SW 1271 (cell line): ENCODE measurements at regions not wholly inside any gene's neighbourhood (a gene's known extent, or its start where the extent isn't known, plus 50 kb on each side); places are given as distances from the start of the nearest gene placed in this dataset.
"Not testable (repeated sequence)": the region's sequence is repeated elsewhere in the genome, so short reads cannot be mapped to it uniquely, and the experiment has no call there.

Experiments
- DNase-seq, 2 experiments: peaks; one replicate each; lab custom pipeline; 2025; lab: John Stamatoyannopoulos, UW

GRCh38 chr14:86072116-86072894 lies 542.4 kb downstream of the FLRT2 start:
- DNase-seq, result no peak

DNA sequence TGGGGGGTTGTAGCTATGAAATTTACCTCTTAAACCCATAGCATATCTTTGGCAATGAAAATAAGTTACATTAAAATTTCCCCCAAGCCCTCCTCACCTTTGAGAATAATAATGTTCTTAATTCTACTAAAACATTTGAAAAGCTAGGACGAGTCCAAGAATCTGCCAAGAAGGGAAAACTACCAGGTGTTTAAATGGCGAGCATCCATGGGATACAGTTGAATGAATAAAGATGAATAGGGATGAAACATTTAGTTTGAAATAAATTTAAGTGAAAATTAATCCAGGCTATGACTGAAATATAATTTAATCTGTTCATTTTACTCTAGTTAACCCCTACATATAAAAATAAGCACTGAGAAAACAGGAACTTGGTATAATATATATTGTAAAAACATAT lies 536.7 kb downstream of the FLRT2 start:
- DNase-seq, result no peak

DNA sequence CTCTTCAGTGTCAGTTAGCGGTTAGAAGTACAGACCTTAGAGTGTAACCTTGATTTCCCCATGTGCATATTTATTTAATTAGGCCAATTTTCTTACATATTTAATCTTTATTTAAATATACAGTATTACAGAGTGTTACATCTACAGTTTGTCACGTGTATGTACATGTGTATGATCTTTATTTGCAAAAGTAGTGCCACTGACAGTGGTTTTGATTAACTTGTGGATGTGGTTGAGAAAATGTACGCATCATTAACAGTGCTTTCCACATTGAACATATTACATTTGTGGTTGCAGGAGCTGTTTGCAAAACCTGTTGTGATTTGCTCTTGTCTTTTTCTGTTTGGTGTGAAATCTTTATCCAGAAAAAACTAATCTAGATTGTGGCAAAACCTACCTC lies 535.5 kb downstream of the FLRT2 start:
- DNase-seq, result no peak

DNA sequence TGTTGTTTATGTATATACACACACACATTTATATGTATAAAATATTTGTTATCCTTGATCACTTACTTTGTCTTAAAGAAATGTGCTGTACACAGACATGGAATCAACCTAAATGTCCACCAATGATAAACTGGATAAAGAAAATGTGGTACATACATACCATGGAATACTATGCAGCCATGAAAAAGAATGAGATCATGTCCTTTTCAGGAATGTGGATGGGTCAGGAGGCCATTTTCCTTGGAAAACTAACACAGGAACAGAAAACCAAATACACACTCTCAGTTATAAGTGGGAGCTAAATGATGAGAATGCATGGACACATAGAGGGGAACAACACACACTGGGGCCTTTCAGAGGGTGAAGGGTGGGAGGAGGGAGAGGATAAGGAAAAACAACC lies 534.7 kb downstream of the FLRT2 start:
- DNase-seq, result not testable (repeated sequence)

GRCh38 chr14:86057018-86057667 lies 527.2 kb downstream of the FLRT2 start:
- DNase-seq, result peak in 1 of 2 experiments; percentile 20

- DNase-seq, result peak in 1 of 2 experiments; percentile 28
Observed at GRCh38 chr14:86055512-86056075, 525.6 kb downstream of the FLRT2 start.

- no peak for DNase-seq
Observed at GRCh38 chr14:86052868-86053267, 522.9 kb downstream of the FLRT2 start.

DNA sequence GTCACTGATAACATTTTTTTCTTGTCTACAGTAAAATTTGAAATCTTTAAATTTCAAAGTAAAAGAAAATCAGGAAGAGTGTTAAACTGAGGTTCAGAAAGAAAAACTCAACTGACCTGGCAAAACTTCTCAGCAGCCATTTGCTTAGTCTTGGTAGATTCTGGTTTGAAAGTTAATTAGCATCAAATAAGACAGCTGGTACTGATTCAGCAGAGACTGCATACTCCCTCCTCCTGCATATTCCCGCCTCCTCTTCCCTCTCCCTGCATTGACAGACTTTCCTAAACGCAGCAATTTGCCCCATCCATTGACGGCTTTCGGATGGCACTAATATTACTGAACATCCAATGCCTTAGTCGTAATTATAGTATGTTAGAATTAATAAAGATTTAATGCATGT lies 520.8 kb downstream of the FLRT2 start:
- DNase-seq, result no peak

- no peak for DNase-seq
Observed at GRCh38 chr14:86050072-86050683, 520.2 kb downstream of the FLRT2 start.

GRCh38 chr14:86039176-86039575 lies 509.2 kb downstream of the FLRT2 start:
- DNase-seq, result no peak

DNA sequence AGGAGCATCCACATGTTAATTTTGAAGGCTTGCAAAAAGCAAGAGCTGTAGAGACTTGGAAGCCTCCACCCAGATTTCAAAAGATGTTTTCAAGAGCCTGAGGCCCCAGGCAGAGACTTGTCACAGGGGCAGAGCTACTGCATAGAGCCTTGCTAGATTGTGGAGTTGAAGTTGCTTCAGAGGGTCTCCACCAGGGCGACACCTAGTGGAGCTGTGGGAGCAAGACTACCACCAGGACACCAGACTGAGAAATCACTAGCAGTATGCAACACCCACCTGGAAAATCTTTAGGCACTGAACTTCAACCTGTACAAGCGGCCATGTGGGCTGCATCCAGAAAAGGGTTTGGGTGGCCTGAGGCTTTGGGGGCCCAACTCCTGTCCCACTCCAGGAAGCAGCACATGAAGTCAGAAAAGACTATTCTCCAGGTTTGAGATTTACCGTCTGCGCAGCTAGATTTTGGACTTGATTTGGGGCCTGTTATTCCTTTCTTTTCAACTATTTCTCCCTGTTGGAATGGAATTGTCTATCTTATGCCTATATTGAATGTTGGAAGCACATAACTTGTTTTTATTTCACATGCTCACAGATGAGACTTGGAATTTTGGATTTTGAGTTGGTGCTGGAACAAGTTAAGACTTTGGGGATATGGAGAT lies 508.6 kb downstream of the FLRT2 start:
- peak in 1 of 2 experiments; percentile 41 for DNase-seq

- DNase-seq, result peak in 1 of 2 experiments; percentile 24
Observed at GRCh38 chr14:86035882-86036281, 505.9 kb downstream of the FLRT2 start.

- DNase-seq, result no peak
Observed at GRCh38 chr14:86027990-86028389, 498.0 kb downstream of the FLRT2 start.

- DNase-seq, result no peak
Observed at GRCh38 chr14:86027144-86027543, 497.2 kb downstream of the FLRT2 start.

DNA sequence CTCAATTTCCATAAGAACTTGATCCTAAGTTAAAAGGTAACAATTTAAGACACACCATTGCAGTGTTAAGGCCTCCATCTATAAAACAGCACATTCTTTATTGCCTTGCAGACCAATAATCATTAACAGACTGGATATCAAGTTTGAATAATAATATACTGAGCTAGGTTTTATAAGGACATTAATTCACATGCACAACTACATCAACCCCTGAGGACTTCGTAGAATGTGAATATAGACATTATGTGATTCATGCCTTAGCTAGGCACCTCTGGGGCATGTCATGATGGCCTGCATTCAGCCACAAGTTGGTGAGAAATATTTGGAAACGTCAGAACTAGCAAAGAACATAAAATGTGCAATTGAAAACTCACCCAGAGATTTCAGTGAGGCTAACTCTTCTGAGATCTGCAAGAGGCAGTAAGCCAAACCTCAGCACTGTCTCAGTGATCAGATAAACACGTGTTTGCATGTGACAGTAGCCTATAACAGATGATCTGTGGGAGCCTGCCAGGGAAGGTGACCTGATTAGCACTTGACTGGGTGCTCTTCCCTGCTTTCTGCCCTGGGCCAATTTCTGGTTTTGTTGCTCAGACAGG lies 492.2 kb downstream of the FLRT2 start:
- no peak for DNase-seq

- no peak for DNase-seq
Observed at GRCh38 chr14:86020841-86021240, 490.9 kb downstream of the FLRT2 start.

- DNase-seq, result no peak
Observed at GRCh38 chr14:86015941-86016340, 486.0 kb downstream of the FLRT2 start.

GRCh38 chr14:86015511-86015910 lies 485.6 kb downstream of the FLRT2 start:
- no peak for DNase-seq

DNA sequence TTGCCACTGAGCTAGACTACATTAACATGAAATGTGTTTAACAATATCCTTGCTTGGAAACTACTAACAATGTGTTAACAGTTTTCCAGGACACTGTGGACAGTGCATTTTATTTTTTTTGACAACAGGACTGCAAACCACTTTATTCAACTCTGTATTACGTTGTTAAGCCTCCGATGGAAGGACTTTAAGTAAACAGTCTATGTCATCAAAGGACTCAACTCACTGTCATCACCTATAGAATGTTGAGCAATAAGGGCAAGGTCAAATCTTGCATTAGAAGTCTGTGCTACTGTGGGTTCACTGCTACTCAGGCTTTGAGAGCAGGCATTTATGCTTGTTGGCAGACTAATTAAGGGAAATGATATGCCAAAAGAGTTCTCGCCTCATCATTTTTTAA lies 483.7 kb downstream of the FLRT2 start:
- DNase-seq, result no peak

GRCh38 chr14:86012461-86012860 lies 482.5 kb downstream of the FLRT2 start:
- DNase-seq, result no peak

DNA sequence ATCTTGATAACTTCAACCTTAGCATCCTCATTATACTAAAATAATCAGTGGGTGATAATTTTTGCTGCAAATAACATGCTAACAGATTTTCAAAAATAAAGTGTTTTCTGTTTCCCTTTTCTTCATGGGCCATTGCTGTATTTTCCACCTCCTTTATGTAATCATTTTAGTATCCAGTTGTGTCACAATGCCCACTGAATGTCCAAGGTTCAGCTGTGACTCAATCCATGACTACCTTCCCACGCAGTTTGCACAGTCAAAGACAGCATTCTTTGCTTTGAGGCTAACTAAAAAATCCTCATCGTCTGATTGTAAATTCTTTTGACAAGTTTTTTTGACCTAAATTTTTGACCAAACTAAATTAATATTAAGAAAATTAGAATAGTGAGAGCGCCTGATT lies 474.1 kb downstream of the FLRT2 start:
- DNase-seq, result no peak

DNA sequence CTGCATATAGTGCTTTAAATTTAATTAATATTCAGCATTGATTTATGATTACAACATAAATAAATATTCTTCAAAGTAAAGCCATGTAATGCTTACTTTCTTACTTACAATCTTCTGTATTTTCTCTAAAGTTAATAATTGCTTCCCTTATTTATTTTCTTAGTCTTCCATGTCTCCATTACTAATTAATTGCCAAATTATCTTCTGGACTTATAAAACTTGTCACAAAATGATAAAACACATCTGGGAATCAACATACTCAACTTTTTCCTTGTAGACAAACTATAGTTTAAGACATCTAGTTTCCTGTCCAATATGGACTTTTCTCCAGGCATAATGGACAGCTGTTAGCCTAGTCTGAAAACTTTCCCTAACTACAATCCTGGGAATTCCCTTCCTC lies 466.6 kb downstream of the FLRT2 start:
- DNase-seq, result no peak
